ENCODE measurements at regions not wholly inside any gene's neighbourhood (a gene's known extent, or its start where the extent isn't known, plus 50 kb on each side); places are given as distances from the start of the nearest gene placed in this dataset.

- Histone ChIP-seq H3K79me2 (ENCODE audit: control insufficient read depth, insufficient read depth, low read length) (no peaks in the 10 kb centered on the region), H3K9me1 (ENCODE audit: control insufficient read depth, extremely low read depth, insufficient read depth, low read length) (no peaks in the 10 kb centered on the region), H2AFZ (ENCODE audit: control insufficient read depth, low read length) (no peak overlapping the region), H3K4me3 (ENCODE audit: control insufficient read depth in 2 of 3, extremely low read depth in 1 of 3, insufficient read depth in 2 of 3, low read depth in 1 of 3, low read length in 3 of 3) (no peak overlapping the region), H4K20me1 (ENCODE audit: control insufficient read depth, extremely low read depth, insufficient read depth, low read length) (no peaks in the 10 kb centered on the region), H3K9ac (ENCODE audit: control insufficient read depth, extremely low read depth, insufficient read depth, low read length) (no peak overlapping the region), H3K9me3 (ENCODE audit: control insufficient read depth, low read depth, low read length) (no peaks in the 10 kb centered on the region), H3K36me3 (ENCODE audit: control insufficient read depth in 2 of 2, extremely low read depth in 1 of 2, insufficient read depth in 2 of 2, low read length in 2 of 2) (no peaks in the 10 kb centered on the region), H3K4me1 (ENCODE audit: control insufficient read depth, extremely low read depth, insufficient read depth, low read length) (no peaks in the 10 kb centered on the region), H3K27ac (ENCODE audit: control insufficient read depth, insufficient read depth, low read length) (no peak overlapping the region), H3K27me3 (ENCODE audit: control insufficient read depth, extremely low read depth, insufficient read depth, low read length) (no peaks in the 10 kb centered on the region), H3K4me2 (ENCODE audit: control insufficient read depth, extremely low read depth, insufficient read depth, low read depth, low read length) (no peak overlapping the region)
- TF ChIP-seq EZH2 (IDR thresholded peaks at IDR 0.05; ENCODE audit: low read length) (no peak), CTCF (optimal IDR thresholded peaks at IDR 0.05 in 1 of 3, IDR thresholded peaks at IDR 0.05 in 1 of 3, conservative IDR thresholded peaks at IDR 0.05 in 1 of 3; ENCODE audit: extremely low read depth in 1 of 3, insufficient read depth in 2 of 3, low read length in 3 of 3) (no peak)
- FAIRE-seq (no peak), DNase-seq (ENCODE audit: low read depth, low spot score) (no peak)
- dilution Hi-C loops (cut with MboI; ENCODE audit: extremely low pct_ligation_motif_present, low sequenced_read_pairs): no loop called here
Observed at GRCh38 chr14:104434214-104435076, 145.1 kb upstream of the C14orf180 start.

- no peak for DNase-seq (ENCODE audit: low read depth, low spot score)
- Histone ChIP-seq H3K4me1 (ENCODE audit: control insufficient read depth, extremely low read depth, insufficient read depth, low read length) (no peaks in the 10 kb centered on the region), H3K9ac (ENCODE audit: control insufficient read depth, extremely low read depth, insufficient read depth, low read length) (no peak overlapping the region), H3K9me3 (ENCODE audit: control insufficient read depth, low read depth, low read length) (no peaks in the 10 kb centered on the region), H2AFZ (ENCODE audit: control insufficient read depth, low read length) (no peak overlapping the region), H3K27ac (ENCODE audit: control insufficient read depth, insufficient read depth, low read length) (no peak overlapping the region), H3K79me2 (ENCODE audit: control insufficient read depth, insufficient read depth, low read length) (no peaks in the 10 kb centered on the region), H4K20me1 (ENCODE audit: control insufficient read depth, extremely low read depth, insufficient read depth, low read length) (no peaks in the 10 kb centered on the region), H3K4me3 (ENCODE audit: control insufficient read depth in 2 of 3, extremely low read depth in 1 of 3, insufficient read depth in 2 of 3, low read depth in 1 of 3, low read length in 3 of 3) (no peak overlapping the region), H3K9me1 (ENCODE audit: control insufficient read depth, extremely low read depth, insufficient read depth, low read length) (no peaks in the 10 kb centered on the region), H3K4me2 (ENCODE audit: control insufficient read depth, extremely low read depth, insufficient read depth, low read depth, low read length) (no peak overlapping the region), H3K36me3 (ENCODE audit: control insufficient read depth in 2 of 2, extremely low read depth in 1 of 2, insufficient read depth in 2 of 2, low read length in 2 of 2) (no peaks in the 10 kb centered on the region), H3K27me3 (ENCODE audit: control insufficient read depth, extremely low read depth, insufficient read depth, low read length) (no peaks in the 10 kb centered on the region)
- dilution Hi-C loops (cut with MboI; ENCODE audit: extremely low pct_ligation_motif_present, low sequenced_read_pairs): no loop called here
- FAIRE-seq: no peak
- no peak for TF ChIP-seq CTCF (optimal IDR thresholded peaks at IDR 0.05 in 1 of 3, IDR thresholded peaks at IDR 0.05 in 1 of 3, conservative IDR thresholded peaks at IDR 0.05 in 1 of 3; ENCODE audit: extremely low read depth in 1 of 3, insufficient read depth in 2 of 3, low read length in 3 of 3)
- no peak for TF ChIP-seq EZH2 (IDR thresholded peaks at IDR 0.05; ENCODE audit: low read length)
Observed at GRCh38 chr14:104435147-104436046, 144.2 kb upstream of the C14orf180 start.
